ENCODE measurements at regions not wholly inside any gene's neighbourhood (a gene's known extent, or its start where the extent isn't known, plus 50 kb on each side); places are given as distances from the start of the nearest gene placed in this dataset.

GRCh38 chr6:105507811-105508210 lies 104.9 kb upstream of the PREP start:
- DNase-seq (ENCODE audit: low read depth) = no peak
- TF ChIP-seq, protein P1, sequence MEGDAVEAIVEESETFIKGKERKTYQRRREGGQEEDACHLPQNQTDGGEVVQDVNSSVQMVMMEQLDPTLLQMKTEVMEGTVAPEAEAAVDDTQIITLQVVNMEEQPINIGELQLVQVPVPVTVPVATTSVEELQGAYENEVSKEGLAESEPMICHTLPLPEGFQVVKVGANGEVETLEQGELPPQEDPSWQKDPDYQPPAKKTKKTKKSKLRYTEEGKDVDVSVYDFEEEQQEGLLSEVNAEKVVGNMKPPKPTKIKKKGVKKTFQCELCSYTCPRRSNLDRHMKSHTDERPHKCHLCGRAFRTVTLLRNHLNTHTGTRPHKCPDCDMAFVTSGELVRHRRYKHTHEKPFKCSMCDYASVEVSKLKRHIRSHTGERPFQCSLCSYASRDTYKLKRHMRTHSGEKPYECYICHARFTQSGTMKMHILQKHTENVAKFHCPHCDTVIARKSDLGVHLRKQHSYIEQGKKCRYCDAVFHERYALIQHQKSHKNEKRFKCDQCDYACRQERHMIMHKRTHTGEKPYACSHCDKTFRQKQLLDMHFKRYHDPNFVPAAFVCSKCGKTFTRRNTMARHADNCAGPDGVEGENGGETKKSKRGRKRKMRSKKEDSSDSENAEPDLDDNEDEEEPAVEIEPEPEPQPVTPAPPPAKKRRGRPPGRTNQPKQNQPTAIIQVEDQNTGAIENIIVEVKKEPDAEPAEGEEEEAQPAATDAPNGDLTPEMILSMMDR (IDR thresholded peaks at IDR 0.05; ENCODE audit: control insufficient read depth, insufficient read depth, low read depth, low read length, missing control alignments) = no peak
- no peak overlapping the region for H3K4me3 ChIP-seq (ENCODE audit: control insufficient read depth, low read depth, low read length)

- TF ChIP-seq, protein P1 (IDR thresholded peaks at IDR 0.05; ENCODE audit: control insufficient read depth, insufficient read depth, low read depth, low read length, missing control alignments) = no peak
- H3K4me3 ChIP-seq (ENCODE audit: control insufficient read depth, low read depth, low read length) = no peak overlapping the region
- no peak for DNase-seq (ENCODE audit: low read depth)
Measured at GRCh38 chr6:105504706-105505105, 101.8 kb upstream of the PREP start.

DNA sequence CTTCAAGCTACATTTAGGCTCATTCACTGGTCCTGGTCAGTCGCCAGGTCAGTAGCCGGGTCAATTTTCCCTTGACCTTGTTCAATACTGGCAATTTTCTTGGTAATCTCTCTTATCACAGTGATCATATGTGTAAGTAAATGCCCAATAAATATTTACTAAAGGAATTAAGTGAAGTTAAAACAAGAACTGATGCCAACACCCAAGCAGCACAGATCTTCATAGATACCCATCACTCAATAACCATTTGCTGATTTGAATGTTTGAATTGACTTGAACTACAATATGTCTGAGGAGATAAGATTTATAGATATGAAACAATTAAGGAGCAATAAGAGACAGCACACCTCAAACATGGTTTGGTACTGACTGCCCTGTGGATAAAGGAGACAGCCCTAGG lies 100.8 kb upstream of the PREP start:
- no peak overlapping the region for H3K4me3 ChIP-seq (ENCODE audit: control insufficient read depth, low read depth, low read length)
- TF ChIP-seq, protein P1 (IDR thresholded peaks at IDR 0.05; ENCODE audit: control insufficient read depth, insufficient read depth, low read depth, low read length, missing control alignments) = no peak
- DNase-seq (ENCODE audit: low read depth) = no peak

DNA sequence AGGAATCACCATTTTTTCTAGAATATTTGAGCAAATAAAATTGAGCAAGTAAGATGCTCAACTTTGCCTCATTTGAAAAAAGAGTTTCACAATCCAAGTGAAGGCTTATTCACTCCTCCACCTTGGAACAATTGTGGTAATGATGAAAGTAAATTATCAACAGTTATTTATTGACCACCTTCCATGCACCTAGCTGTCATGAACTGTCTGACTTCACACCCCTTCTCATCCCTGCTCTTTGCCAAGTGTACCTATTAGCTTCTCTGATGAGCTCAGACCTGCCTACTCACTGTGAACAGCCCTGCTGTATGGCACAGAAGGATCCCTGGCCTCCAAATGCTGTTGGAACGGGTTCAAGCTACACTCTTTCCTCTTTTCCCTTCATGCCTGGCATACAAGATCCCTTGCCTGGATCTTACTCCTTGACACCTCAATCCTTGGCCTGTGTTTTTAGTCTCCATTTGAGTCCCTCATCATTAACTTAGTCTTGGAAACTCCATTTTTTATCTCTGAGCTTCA lies 99.0 kb upstream of the PREP start:
- TF ChIP-seq, protein P1 (IDR thresholded peaks at IDR 0.05; ENCODE audit: control insufficient read depth, insufficient read depth, low read depth, low read length, missing control alignments) = no peak
- H3K4me3 ChIP-seq (ENCODE audit: control insufficient read depth, low read depth, low read length) = no peak overlapping the region
- DNase-seq (ENCODE audit: low read depth) = no peak

- H3K4me3 ChIP-seq (ENCODE audit: control insufficient read depth, low read depth, low read length) = no peak overlapping the region
- DNase-seq (ENCODE audit: low read depth) = no peak
- TF ChIP-seq, protein P1 (IDR thresholded peaks at IDR 0.05; ENCODE audit: control insufficient read depth, insufficient read depth, low read depth, low read length, missing control alignments) = no peak
Measured at GRCh38 chr6:105501246-105501645, 98.4 kb upstream of the PREP start.

- no peak overlapping the region for H3K4me3 ChIP-seq (ENCODE audit: control insufficient read depth, low read depth, low read length)
- no peak for DNase-seq (ENCODE audit: low read depth)
- TF ChIP-seq, protein P1 (IDR thresholded peaks at IDR 0.05; ENCODE audit: control insufficient read depth, insufficient read depth, low read depth, low read length, missing control alignments) = peak; percentile 7
Measured at GRCh38 chr6:105500693-105501092, 97.8 kb upstream of the PREP start.

DNA sequence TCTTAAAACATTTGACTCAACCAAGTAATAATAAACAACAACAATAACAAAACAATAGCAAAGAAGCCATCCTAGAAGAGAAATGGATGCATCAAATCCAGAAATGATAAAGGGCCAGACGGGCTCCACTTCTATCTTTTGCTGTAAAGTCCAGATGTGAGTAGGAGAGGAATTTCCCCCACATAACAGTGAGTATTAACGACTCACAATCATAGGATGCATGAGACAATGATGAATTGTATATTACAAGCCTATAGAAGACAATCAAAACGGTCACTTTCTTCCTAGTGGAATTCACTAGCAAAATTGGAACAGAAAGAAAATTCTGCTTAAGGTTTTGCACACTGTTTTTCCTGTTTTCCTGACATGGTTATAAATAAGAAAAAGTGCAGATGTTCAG lies 97.0 kb upstream of the PREP start:
- no peak for DNase-seq (ENCODE audit: low read depth)
- no peak overlapping the region for H3K4me3 ChIP-seq (ENCODE audit: control insufficient read depth, low read depth, low read length)
- TF ChIP-seq, protein P1 (IDR thresholded peaks at IDR 0.05; ENCODE audit: control insufficient read depth, insufficient read depth, low read depth, low read length, missing control alignments) = no peak

All from AG09309 (cell line).